Right lobe of liver (tissue), 4 donors: ENCODE measurements at regions not wholly inside any gene's neighbourhood (a gene's known extent, or its start where the extent isn't known, plus 50 kb on each side); places are given as distances from the start of the nearest gene placed in this dataset.

Experiments used
- POLR2A ChIP-seq: fragments of 450-650 bp; IDR thresholded peaks from one replicate; pipeline ENCODE4 v1.6.1; 2017; ENCODE audit warnings: antibody characterized with exemption, mild to moderate bottlenecking
- TF ChIP-seq, protein P1 (sequence below), 4 donors: fragments of 200-600 bp in 3 of 4; fragments of 450-650 bp in 1 of 4; IDR thresholded peaks; one replicate each; pipeline versions ENCODE4 v1.5.1 to v1.8.0; 2016 to 2022; ENCODE audit warnings: antibody characterized with exemption in 4 of 4, mild to moderate bottlenecking in 2 of 4
- donor health status: DM: no; HTN: no; CAD: no.
- donor health status: DM: no; HTN: no; CAD: no.
- donor health status: DM: no; HTN: yes; CAD: no.

DNA sequence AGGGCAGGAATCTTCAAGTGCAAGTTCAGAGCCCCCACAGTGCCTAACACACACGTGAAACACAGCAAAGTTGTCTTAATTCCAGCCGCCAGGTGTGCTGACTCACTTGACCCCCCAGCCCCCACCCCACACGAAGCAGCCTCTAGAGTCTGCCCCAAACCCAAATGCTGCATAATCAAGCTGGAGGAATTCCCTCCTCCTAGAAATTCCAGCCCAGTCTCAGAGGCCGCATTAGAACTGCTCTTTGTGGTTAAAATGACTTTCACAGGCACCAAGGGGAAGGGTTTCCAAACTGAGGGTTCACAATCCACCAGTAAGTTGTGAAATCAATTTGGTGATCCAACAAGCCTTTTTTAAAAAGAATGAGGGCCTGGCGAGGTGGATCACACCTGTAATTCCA, 67.0 kb upstream of the PLXNA4 start:
- TF ChIP-seq, protein P1, sequence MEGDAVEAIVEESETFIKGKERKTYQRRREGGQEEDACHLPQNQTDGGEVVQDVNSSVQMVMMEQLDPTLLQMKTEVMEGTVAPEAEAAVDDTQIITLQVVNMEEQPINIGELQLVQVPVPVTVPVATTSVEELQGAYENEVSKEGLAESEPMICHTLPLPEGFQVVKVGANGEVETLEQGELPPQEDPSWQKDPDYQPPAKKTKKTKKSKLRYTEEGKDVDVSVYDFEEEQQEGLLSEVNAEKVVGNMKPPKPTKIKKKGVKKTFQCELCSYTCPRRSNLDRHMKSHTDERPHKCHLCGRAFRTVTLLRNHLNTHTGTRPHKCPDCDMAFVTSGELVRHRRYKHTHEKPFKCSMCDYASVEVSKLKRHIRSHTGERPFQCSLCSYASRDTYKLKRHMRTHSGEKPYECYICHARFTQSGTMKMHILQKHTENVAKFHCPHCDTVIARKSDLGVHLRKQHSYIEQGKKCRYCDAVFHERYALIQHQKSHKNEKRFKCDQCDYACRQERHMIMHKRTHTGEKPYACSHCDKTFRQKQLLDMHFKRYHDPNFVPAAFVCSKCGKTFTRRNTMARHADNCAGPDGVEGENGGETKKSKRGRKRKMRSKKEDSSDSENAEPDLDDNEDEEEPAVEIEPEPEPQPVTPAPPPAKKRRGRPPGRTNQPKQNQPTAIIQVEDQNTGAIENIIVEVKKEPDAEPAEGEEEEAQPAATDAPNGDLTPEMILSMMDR (IDR thresholded peaks at IDR 0.05) = no peak
- TF ChIP-seq POLR2A = no peak
